ENCODE measurements at regions not wholly inside any gene's neighbourhood (a gene's known extent, or its start where the extent isn't known, plus 50 kb on each side); places are given as distances from the start of the nearest gene placed in this dataset.

DNA sequence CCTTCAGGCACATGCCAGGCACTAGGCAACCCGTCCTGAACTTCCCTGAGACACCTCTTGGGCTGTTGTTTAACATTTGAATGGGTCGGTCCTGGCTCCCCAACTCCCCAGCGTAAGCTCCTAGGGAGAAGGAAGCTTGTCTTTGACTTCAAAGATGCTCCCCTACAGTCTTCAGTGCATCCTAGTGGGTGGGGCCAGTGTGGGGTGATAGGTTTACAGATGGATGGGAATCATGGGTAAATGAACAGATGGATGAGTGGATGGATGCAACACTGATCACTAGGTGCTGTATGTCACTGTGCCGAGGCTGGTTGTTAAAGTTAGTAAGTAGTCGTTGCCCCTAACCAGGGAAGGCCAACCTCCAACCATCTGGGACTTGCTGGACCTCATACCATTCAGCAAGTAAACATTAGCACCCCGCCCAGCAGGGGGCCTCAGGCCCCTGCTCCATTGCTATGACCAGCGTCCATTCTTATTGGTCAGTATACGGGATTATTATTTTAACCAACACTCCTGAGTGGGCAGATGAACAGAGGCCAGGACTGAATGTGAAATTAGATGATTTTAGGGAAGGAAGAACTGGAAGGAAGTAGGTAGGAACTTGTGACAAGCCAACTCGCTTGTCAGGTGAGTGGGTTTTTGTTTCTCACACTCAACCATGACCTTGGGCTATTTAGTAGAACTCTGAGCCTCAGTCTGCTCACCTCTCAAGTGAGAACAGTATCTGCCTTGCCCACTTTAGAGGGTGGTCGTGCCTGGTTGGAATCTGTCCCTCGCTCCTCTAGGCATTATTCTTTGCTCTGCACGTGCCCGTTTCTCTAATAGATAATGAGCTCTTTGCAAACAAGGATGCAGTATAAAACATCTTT, 82.9 kb upstream of the FOXP4 start:
- H3K4me1 Mint-ChIP-seq = peaks cover 11% of the 10 kb centered on the region
- peak; percentile 45 for DNase-seq (ENCODE audit: low read depth, low spot score)
- H3K4me3 Mint-ChIP-seq = no peak overlapping the region
- H3K27ac Mint-ChIP-seq (ENCODE audit: unreplicated experiment) = no peak overlapping the region
- no peaks in the 10 kb centered on the region for H3K9me3 Mint-ChIP-seq
- H3K36me3 Mint-ChIP-seq (ENCODE audit: low read depth) = no peaks in the 10 kb centered on the region
- peaks cover 48% of the 10 kb centered on the region for H3K27me3 Mint-ChIP-seq (ENCODE audit: low read depth)
- TF ChIP-seq, protein P1, sequence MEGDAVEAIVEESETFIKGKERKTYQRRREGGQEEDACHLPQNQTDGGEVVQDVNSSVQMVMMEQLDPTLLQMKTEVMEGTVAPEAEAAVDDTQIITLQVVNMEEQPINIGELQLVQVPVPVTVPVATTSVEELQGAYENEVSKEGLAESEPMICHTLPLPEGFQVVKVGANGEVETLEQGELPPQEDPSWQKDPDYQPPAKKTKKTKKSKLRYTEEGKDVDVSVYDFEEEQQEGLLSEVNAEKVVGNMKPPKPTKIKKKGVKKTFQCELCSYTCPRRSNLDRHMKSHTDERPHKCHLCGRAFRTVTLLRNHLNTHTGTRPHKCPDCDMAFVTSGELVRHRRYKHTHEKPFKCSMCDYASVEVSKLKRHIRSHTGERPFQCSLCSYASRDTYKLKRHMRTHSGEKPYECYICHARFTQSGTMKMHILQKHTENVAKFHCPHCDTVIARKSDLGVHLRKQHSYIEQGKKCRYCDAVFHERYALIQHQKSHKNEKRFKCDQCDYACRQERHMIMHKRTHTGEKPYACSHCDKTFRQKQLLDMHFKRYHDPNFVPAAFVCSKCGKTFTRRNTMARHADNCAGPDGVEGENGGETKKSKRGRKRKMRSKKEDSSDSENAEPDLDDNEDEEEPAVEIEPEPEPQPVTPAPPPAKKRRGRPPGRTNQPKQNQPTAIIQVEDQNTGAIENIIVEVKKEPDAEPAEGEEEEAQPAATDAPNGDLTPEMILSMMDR (conservative IDR thresholded peaks at IDR 0.05) = peak; percentile 64

DNA sequence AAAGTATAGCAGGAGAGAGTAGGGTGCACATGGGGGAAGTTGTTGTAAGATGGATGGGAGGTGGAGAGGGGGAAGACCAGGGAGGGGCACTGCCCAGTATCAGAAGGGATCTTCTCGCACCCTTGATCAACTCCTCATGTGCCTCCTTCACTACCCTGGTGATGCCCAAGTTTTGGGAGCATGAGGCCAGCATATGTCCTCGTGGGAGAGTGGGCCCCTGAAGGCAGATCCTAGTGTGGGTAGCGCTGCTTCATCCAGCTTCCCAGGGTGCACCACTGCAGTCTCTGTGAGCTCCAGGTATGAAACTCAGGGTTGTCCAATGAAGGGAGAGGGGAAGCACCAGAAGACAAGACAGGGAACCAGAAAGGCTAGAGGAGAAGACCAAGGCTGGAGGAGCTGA, 82.2 kb upstream of the FOXP4 start:
- H3K36me3 Mint-ChIP-seq (ENCODE audit: low read depth) = no peaks in the 10 kb centered on the region
- H3K27me3 Mint-ChIP-seq (ENCODE audit: low read depth) = peaks cover 55% of the 10 kb centered on the region
- no peak overlapping the region for H3K4me3 Mint-ChIP-seq
- peaks cover 7% of the 10 kb centered on the region for H3K4me1 Mint-ChIP-seq
- H3K27ac Mint-ChIP-seq (ENCODE audit: unreplicated experiment) = no peak overlapping the region
- H3K9me3 Mint-ChIP-seq = no peaks in the 10 kb centered on the region
- TF ChIP-seq, protein P1 (conservative IDR thresholded peaks at IDR 0.05) = no peak
- no peak for DNase-seq (ENCODE audit: low read depth, low spot score)

DNA sequence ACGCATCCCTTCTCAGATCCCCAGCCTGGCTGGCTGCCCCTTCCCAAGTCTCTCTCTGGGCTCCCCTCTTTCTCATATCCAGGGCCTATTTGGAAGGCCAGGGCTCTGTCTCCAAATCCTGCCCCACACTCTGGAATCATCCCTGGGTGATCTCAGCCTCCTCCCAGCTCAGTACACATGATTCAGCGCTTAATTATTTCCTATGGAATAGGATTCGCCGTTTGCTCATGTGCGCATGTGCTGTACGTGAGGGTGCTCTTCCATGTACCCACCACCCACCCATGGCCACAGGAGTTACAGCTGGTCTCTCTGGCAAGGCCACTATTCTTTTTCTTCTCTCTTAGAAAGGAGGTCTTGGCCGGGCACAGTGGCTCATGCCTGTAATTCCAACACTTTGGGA, 81.7 kb upstream of the FOXP4 start:
- Mint-ChIP-seq H3K27ac (ENCODE audit: unreplicated experiment) (no peak overlapping the region), H3K36me3 (ENCODE audit: low read depth) (no peaks in the 10 kb centered on the region), H3K27me3 (ENCODE audit: low read depth) (peaks cover 60% of the 10 kb centered on the region), H3K9me3 (no peaks in the 10 kb centered on the region), H3K4me1 (peaks cover 8% of the 10 kb centered on the region), H3K4me3 (no peak overlapping the region)
- DNase-seq (ENCODE audit: low read depth, low spot score) = no peak
- TF ChIP-seq, protein P1 (conservative IDR thresholded peaks at IDR 0.05) = no peak

DNA sequence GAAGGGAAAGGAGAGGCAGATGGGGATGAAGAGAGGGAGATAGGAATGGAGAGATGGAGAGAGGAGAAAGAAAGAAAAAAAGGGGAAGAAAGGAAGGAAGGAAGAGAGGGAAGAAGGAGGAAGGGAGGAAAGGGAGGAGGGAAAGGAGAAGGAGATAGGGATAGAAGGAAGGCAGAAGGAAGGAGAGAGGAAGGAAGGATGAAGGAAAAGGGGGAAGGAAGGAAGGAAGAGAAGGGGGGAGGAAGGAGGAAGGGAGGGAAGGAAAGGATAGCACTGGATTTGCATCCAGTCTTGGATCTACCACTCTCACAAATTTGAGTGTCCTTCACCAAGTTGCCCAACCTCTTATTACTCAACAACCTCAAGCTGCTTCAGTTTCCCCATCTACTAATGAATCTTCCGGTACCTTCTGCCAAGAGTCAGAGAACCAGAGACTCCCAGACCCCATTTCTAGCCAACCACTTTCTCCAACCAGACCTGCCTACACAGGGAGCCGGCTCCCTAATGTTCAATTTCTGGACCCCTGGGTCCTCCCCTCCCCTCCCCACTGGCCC, 79.7 kb upstream of the FOXP4 start:
- peaks cover 75% of the 10 kb centered on the region for H3K27me3 Mint-ChIP-seq (ENCODE audit: low read depth)
- H3K36me3 Mint-ChIP-seq (ENCODE audit: low read depth) = no peaks in the 10 kb centered on the region
- no peak for DNase-seq (ENCODE audit: low read depth, low spot score)
- no peaks in the 10 kb centered on the region for H3K9me3 Mint-ChIP-seq
- no peak overlapping the region for H3K27ac Mint-ChIP-seq (ENCODE audit: unreplicated experiment)
- H3K4me1 Mint-ChIP-seq = peaks cover 22% of the 10 kb centered on the region
- H3K4me3 Mint-ChIP-seq = no peak overlapping the region
- TF ChIP-seq, protein P1 (conservative IDR thresholded peaks at IDR 0.05) = no peak

DNA sequence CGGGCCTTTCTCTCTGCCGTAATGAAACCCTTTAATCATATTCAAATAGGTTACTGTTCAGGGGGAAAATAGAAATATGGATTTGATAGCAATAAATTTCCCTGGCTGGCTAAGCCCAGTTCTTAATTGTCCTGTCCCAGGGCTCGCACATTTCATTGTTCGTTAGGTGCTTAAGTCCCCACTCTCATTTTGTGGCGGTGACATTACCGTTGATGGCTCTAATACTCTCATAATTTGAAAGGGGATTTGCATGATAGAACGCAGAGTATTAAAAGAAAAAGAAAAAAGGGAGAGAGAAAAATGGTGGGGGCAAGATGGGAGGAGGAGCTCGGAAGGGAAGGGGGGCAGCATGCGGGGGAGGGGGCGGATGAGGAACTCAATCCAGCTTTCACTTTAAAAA, 79.1 kb upstream of the FOXP4 start:
- Mint-ChIP-seq H3K27me3 (ENCODE audit: low read depth) (peaks cover 78% of the 10 kb centered on the region), H3K27ac (ENCODE audit: unreplicated experiment) (no peak overlapping the region), H3K4me1 (peaks cover 24% of the 10 kb centered on the region), H3K4me3 (no peak overlapping the region), H3K36me3 (ENCODE audit: low read depth) (no peaks in the 10 kb centered on the region), H3K9me3 (no peaks in the 10 kb centered on the region)
- DNase-seq (ENCODE audit: low read depth, low spot score) = no peak
- TF ChIP-seq, protein P1 (conservative IDR thresholded peaks at IDR 0.05) = no peak

Measured in neural crest cell (in vitro differentiated cells).